ENCODE measurements at regions not wholly inside any gene's neighbourhood (a gene's known extent, or its start where the extent isn't known, plus 50 kb on each side); places are given as distances from the start of the nearest gene placed in this dataset.

GRCh38 chr21:28663754-28664153 is 328.9 kb downstream of the LTN1 start:
- DNase-seq (ENCODE audit: extremely low read depth in 1 of 2, low read depth in 1 of 2): no peak

DNA sequence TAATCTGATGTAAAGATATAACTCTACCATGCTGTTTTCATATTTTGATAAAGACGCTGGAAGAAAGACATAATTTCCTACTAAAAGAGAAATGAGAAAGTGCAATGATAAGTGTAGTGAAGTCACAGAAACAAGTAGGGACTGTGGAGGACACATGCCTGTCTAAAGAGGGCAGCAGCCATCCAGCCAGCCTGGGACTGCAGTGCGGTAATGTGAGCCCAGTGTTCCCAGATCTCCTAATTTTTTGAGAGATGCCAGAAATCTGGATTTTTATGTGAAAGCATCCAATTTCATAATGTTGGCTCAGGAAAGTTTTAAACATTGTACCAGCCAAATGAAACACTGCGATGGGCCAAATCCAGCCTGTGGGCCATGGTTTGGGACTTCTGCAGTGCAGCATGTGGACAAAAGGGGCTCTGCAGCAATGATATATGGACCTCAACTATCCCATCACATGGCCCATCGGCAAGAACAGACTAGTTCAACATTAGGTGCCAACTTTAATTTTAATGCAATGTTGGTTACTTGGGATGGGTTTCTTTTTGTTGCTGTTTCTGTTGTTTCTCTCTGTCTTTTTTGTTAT is 329.5 kb downstream of the LTN1 start:
- DNase-seq (ENCODE audit: extremely low read depth in 1 of 2, low read depth in 1 of 2): no peak

GRCh38 chr21:28657566-28657965 is 335.1 kb downstream of the LTN1 start:
- no peak for DNase-seq (ENCODE audit: extremely low read depth in 1 of 2, low read depth in 1 of 2)

- DNase-seq (ENCODE audit: extremely low read depth in 1 of 2, low read depth in 1 of 2): no peak
Observed at GRCh38 chr21:28655471-28655870, 337.2 kb downstream of the LTN1 start.

DNA sequence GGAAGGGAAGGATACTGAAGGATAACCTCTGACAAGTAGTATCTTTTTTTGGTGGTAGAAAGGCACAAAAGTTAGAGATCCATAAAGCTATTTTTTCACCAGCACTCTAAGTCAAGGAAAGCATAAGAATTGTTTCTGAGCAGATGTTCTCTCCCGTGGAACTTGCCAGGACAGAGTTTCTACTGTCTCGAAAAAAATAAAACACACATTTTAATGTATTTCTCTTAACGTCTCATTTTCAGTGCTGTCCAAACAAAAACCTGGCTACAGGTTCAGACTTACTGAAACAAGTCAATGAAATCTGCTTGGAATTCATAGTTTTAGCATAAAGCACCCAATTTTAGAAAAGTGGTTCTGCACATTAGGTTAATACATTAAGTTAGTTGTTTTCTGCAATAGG is 338.3 kb downstream of the LTN1 start:
- DNase-seq (ENCODE audit: extremely low read depth in 1 of 2, low read depth in 1 of 2): no peak

DNA sequence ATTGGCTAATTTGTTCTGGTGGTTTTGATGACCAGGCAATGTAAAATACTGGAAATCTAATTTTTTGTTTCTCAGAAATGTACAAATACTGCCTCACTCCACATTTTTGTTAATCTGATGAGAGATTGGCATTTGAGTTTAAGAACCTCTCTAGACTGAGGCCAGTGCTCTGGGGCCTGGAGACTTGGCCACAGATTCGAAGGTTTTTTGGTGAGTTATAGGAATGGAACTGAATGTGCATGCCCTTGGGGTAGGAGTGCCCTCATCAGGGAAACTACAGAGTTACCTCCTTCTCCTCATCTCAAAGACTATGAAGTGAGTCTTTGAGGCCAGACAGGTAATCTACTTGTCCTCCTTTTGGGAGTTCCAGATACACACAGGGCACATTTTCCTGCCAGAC is 347.9 kb downstream of the LTN1 start:
- DNase-seq (ENCODE audit: extremely low read depth in 1 of 2, low read depth in 1 of 2): no peak

DNA sequence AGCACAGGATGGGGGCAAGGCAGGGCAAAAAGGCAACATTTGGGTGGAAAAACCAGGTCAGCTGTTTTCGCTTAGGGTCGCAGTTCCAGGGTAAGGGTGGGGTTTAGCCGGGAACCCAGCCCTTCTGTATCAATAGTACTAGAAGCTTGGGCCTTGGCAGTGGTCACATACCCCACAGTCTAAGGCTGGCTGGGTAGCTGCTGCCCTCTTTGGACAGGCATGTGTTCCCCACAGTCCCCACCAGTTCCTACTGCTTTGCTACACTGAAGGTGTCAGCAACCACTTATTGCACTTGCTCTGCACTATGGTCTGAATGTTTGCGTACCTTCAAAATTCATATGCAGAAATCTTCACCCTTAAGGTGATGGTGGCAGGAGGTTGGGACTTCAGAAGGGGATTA is 349.8 kb downstream of the LTN1 start:
- DNase-seq (ENCODE audit: extremely low read depth in 1 of 2, low read depth in 1 of 2): no peak

- no peak for DNase-seq (ENCODE audit: extremely low read depth in 1 of 2, low read depth in 1 of 2)
Observed at GRCh38 chr21:28641731-28642130, 350.9 kb downstream of the LTN1 start.

- no peak for DNase-seq (ENCODE audit: extremely low read depth in 1 of 2, low read depth in 1 of 2)
Observed at GRCh38 chr21:28640326-28640725, 352.4 kb downstream of the LTN1 start.

GRCh38 chr21:28639737-28640136 is 352.9 kb downstream of the LTN1 start:
- no peak for DNase-seq (ENCODE audit: extremely low read depth in 1 of 2, low read depth in 1 of 2)

DNA sequence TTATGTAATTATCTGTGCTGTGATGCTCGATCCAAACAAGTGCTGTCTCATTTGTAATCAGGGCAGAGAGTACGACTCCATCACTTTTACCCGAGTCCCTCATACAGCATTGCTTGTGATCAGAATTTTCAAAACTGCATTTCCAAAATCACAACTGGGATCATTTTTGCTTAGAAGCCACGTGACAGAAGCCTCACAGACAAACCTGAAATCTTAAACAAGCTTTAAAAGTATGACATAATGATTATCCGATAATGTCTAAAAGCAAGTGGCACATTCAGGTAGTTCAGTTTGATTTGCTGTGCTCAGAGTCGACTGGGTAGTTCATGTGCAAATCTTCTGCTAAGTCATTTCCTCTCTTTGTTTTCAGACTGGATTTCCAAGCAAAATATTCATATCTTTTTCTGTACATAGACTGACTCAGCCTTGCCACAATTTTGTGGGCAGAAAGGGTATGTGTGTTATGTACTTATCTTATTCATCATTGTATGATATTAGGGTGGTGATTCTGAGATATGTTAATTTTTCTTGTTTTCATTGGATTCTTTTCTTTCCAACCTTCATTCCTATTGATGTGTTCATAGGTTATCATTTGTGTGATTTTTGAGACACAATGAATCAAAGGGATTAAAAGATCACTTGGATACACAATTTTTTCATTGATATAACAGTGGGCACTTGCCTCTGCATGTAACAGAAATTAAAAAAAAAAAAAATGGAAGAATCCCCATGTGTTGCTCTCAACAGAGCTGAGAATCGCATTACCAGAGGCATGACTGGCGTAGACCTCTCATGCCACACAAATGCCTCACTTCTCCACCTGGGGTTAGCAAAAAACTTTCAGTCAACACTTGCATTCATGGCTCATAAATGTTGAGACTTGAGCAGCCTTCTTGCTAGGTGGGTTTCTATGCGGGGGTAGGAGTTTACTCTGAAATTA is 355.7 kb downstream of the LTN1 start:
- DNase-seq (ENCODE audit: extremely low read depth in 1 of 2, low read depth in 1 of 2): peak in 1 of 2 donors; percentile 10

DNA sequence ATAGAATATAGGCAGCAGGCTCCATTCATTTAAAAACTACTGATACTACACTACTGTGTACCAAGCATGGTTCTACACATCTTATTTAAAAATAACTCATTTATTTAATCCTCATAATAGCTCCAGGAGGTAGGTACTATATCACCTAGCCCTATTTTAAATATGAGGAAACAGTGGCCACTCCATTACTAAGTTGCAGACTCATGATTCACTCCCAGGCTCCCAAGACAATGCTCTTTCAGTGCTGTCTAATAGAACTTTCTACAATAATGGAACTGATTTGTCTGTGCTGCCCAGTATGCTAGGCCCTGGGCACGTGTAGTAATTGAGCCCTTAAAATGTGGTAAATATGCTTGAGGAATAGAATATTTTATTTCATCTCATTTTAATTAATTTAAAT is 357.1 kb downstream of the LTN1 start:
- DNase-seq (ENCODE audit: extremely low read depth in 1 of 2, low read depth in 1 of 2): no peak

DNA sequence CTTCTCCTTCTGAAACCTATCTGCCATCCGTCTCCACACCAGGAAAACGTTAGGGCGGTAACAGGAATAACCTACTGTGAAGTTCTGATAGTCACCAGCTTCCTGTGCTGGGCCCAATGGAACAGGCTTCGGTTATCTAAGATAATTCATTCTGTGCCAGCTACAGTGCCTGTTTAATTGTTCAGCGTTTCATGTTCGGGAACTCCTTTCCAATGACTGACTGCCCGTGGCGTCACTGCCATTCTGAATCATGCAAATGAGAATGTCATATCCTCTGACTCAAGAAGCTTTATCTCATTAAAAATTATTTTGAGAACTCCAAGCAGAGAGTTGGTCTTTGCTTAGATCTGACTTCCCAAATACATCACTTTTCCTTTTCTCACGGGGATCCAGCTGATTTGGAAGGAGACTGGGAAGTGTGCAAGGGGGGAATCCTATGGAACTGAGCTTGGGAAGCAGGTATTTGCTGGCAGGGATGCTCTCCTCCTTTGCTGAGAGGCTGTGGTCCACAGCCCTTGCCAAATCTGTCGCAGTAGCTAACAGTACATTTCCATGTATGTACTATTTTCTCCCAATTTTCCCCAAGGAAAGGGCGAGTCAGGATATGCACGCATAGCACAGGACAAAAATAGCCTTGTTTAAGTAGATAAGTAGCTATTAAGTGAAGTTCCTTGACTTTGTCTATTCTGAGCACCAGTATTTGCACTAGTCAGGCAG is 358.7 kb downstream of the LTN1 start:
- DNase-seq (ENCODE audit: extremely low read depth in 1 of 2, low read depth in 1 of 2): peak in 1 of 2 donors; percentile 5

- no peak for DNase-seq (ENCODE audit: extremely low read depth in 1 of 2, low read depth in 1 of 2)
Observed at GRCh38 chr21:28632755-28633408, 359.8 kb downstream of the LTN1 start.

GRCh38 chr21:28627691-28628090 is 365.0 kb downstream of the LTN1 start:
- no peak for DNase-seq (ENCODE audit: extremely low read depth in 1 of 2, low read depth in 1 of 2)

GRCh38 chr21:28627261-28627660 is 365.4 kb downstream of the LTN1 start:
- DNase-seq (ENCODE audit: extremely low read depth in 1 of 2, low read depth in 1 of 2): no peak

DNA sequence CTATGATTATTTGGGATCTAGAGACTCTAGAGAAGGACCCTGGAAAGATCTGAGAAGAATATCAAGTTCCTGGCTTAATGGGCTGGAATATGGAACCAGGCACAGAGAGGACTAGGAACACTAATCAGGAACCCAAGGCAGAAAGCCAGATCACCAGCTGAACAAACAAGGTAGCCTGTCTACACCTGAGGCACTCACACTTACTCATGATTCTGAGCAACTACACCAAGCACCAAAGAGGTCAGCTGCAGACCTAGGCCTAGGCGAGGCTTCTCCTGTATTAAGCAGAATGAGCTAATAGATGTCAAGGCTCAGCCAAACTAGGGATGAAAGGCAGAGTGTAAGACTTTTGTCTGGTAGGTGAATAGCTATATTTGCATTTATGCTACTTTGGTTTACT is 368.1 kb downstream of the LTN1 start:
- no peak for DNase-seq (ENCODE audit: extremely low read depth in 1 of 2, low read depth in 1 of 2)

DNA sequence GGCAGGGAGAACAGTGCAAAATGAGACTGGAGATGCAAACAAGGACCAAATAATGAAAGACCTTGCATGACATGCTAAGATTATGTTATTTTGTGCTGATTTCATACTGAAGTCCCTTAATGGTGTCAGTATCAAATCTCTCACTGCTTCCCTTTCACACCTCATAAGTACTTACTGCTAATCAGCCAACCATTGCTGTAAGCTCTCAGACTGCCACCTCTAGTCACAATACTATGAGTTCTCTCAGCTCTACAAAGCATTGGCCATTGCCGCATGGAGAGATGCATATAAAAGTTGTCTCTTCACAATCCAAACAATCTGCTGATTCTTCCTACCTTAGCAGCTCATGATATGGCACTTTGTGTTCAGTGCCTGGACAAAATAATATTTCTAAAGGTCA is 375.4 kb downstream of the LTN1 start:
- DNase-seq (ENCODE audit: extremely low read depth in 1 of 2, low read depth in 1 of 2): no peak

DNA sequence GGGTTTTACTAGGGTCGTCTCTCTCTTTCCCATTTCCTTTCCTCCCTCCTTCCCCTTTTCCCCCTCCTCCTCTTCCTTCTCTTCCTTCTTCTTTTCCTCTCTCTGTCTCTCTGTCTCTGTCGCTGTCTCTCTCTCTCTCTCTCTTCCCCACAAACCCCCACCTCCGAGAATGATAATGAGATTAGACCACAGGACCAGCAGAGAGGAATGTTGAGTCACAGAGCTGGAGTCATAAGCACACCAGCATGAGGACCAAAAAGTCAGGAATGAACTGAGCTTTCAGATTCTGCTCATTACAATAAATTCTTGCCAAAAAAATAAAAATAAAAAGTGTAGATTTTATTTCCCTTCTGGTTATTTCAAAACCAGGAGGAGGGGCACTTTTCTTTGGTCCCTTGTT is 377.4 kb downstream of the LTN1 start:
- no peak for DNase-seq (ENCODE audit: extremely low read depth in 1 of 2, low read depth in 1 of 2)

DNA sequence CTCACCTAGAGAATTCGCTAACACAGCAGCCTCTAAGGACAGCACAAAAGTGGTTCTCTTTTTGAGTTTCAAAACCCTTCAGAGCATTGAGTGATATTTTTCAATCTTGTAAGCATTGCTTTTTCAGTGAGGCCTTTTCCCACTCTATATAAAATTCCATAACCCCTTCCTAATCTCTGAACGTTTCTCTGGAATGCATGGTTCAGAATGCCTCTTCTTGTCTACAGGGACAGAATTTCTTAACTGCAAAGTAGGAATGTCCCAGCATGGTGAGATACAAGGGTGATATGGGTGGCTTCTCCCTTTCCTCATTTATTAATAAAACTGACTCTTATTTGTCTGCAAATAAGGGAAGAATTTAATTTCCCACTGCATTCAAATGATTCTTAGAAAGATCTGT is 377.9 kb downstream of the LTN1 start:
- DNase-seq (ENCODE audit: extremely low read depth in 1 of 2, low read depth in 1 of 2): no peak

DNA sequence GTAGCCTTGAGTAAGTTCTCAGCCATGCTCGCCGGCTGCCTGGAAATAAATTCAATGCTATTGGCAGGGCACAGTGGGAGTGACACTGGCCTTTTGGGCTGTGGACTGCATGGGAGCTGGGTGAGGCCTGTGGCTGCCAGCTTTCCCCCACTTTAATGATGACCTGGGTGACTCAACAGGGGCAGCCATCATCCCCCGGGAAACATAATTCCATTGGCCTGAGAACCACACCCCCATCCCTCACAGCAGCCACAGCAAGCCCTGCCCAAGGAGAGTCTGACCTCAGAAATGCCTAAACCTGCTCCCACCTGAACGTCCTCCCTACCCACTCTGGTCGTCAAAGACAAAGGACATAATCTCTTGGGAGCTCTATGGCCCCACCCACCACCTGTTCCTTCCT is 384.0 kb downstream of the LTN1 start:
- no peak for DNase-seq (ENCODE audit: extremely low read depth in 1 of 2, low read depth in 1 of 2)
